ENCODE measurements at regions not wholly inside any gene's neighbourhood (a gene's known extent, or its start where the extent isn't known, plus 50 kb on each side); places are given as distances from the start of the nearest gene placed in this dataset.
A peak's percentile ranks its signal among the peaks of the same experiment; 100 is the strongest.

- Mint-ChIP-seq H3K9me3 (peaks cover 6% of the 10 kb centered on the region), H3K27ac (peak overlapping the region; percentile 99), H3K36me3 (ENCODE audit: low read depth) (peaks cover 13% of the 10 kb centered on the region), H3K27me3 (ENCODE audit: insufficient read depth) (no peaks in the 10 kb centered on the region), H3K4me3 (no peak overlapping the region), H3K4me1 (ENCODE audit: low read depth) (peaks cover 75% of the 10 kb centered on the region)
- DNase-seq = no peak
- TF ChIP-seq CTCF (IDR thresholded peaks at IDR 0.05) = no peak
These were observed 533.7 kb downstream of the BCKDHB start for GRCh38 chr6:80640176-80640575.

DNA sequence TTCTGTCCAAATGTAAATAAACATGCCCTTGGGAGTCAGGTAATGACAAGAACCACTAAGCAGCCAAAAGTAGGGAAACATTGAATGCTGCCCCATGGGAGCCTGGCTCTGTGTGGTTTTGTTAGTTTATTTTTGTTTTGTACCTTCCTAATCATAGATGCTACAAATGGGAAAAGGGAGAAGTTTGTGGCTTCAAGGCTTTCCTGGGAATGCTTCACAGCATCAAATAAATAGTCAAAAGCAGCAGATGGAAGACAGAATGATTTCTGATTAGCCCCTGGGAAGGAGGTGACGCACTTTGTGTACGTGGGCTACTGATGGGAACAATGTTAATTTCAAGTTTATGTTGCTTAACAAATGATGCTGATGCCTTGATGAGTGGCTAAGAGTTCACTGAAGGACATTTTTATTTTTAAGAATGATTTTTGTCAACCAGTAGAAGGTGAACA, 532.7 kb downstream of the BCKDHB start:
- H3K27me3 Mint-ChIP-seq (ENCODE audit: insufficient read depth) = no peaks in the 10 kb centered on the region
- H3K27ac Mint-ChIP-seq = peak overlapping the region; percentile 99
- no peaks in the 10 kb centered on the region for H3K9me3 Mint-ChIP-seq
- no peak for TF ChIP-seq CTCF (IDR thresholded peaks at IDR 0.05)
- H3K4me1 Mint-ChIP-seq (ENCODE audit: low read depth) = peaks cover 75% of the 10 kb centered on the region
- peak overlapping the region; percentile 70 for H3K4me3 Mint-ChIP-seq
- H3K36me3 Mint-ChIP-seq (ENCODE audit: low read depth) = 0 out of 2 replicates have a peak, but pooled peaks cover 8% of the 10 kb centered on the region
- no peak for DNase-seq

DNA sequence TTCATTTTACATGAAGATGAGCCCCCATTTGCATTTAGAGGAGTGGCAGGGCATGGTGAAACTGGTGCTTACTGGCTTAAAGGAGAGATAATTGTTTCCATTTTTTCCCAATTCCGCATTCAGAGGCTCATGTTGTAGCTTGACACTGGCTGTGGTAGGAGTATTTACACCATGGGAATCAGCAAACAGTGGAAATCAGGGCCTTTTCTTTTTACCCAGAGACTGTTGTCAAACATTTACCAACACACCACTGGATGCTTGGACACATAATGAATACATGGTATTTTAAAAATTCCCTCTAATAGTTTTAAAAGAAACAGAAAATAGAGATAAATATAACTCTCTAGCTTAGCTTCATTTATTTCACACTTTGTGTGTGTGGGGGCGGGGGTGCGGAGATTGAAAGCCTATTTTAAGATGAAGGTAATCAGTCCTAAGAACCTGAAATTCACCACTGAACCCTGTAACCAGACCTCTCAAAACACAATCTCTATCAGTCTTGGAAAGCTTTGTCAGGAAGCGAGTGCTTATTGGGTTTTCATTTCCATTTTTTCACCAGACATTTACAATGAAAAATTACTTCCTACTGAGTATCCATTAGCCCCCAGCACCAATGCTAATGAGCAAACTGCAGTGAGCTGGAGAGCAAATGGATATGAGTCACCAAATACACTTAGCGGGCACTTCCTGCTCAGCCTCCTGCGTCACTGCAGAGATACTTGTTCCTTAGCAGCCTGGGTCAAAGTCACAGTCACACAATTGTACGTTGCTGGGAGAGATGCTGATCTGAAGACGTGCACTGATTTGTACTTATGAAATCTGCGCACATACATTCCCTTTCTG, 532.0 kb downstream of the BCKDHB start:
- H3K9me3 Mint-ChIP-seq = no peaks in the 10 kb centered on the region
- 0 out of 2 replicates have a peak, but pooled peaks cover 8% of the 10 kb centered on the region for H3K36me3 Mint-ChIP-seq (ENCODE audit: low read depth)
- peaks cover 69% of the 10 kb centered on the region for H3K4me1 Mint-ChIP-seq (ENCODE audit: low read depth)
- peak overlapping the region; percentile 70 for H3K4me3 Mint-ChIP-seq
- no peaks in the 10 kb centered on the region for H3K27me3 Mint-ChIP-seq (ENCODE audit: insufficient read depth)
- TF ChIP-seq CTCF (IDR thresholded peaks at IDR 0.05) = no peak
- peak overlapping the region; percentile 99 for H3K27ac Mint-ChIP-seq
- peak; percentile 93 for DNase-seq

GRCh38 chr6:80637312-80637711, 530.8 kb downstream of the BCKDHB start:
- H3K4me1 Mint-ChIP-seq (ENCODE audit: low read depth) = peaks cover 62% of the 10 kb centered on the region
- H3K9me3 Mint-ChIP-seq = no peaks in the 10 kb centered on the region
- H3K27me3 Mint-ChIP-seq (ENCODE audit: insufficient read depth) = no peaks in the 10 kb centered on the region
- DNase-seq = peak; percentile 36
- no peak for TF ChIP-seq CTCF (IDR thresholded peaks at IDR 0.05)
- no peak overlapping the region for H3K4me3 Mint-ChIP-seq
- peaks cover 11% of the 10 kb centered on the region; the same call in 1 of the 2 replicates for H3K36me3 Mint-ChIP-seq (ENCODE audit: low read depth)
- peak overlapping the region; percentile 99 for H3K27ac Mint-ChIP-seq

DNA sequence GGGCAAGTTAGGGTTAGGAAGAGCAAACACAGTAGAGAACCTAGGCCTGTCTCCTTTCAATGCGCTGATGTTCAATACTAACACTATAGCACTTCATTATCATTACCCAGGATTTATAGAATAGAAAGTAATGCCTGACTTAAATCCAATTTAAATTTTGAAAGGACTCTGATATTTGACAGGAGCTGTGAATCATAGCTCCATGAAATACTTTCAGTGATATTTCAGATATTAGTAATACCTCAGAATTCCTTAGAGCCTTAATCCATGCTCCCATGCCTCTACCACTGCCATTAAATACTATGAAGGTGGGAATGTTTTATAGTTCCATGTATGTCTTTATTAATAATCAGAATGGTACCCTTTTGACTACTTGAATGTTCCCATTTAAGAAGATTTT, 530.2 kb downstream of the BCKDHB start:
- DNase-seq = no peak
- H3K9me3 Mint-ChIP-seq = no peaks in the 10 kb centered on the region

More for the DNA sequence above, 530.2 kb downstream of the BCKDHB start:
- TF ChIP-seq CTCF (IDR thresholded peaks at IDR 0.05) = no peak
- Mint-ChIP-seq H3K27ac (peak overlapping the region; percentile 99), H3K4me3 (no peak overlapping the region), H3K4me1 (ENCODE audit: low read depth) (peaks cover 62% of the 10 kb centered on the region), H3K36me3 (ENCODE audit: low read depth) (peaks cover 12% of the 10 kb centered on the region; the same call in 1 of the 2 replicates), H3K27me3 (ENCODE audit: insufficient read depth) (no peaks in the 10 kb centered on the region)
